ENCODE measurements at regions not wholly inside any gene's neighbourhood (a gene's known extent, or its start where the extent isn't known, plus 50 kb on each side); places are given as distances from the start of the nearest gene placed in this dataset.

DNA sequence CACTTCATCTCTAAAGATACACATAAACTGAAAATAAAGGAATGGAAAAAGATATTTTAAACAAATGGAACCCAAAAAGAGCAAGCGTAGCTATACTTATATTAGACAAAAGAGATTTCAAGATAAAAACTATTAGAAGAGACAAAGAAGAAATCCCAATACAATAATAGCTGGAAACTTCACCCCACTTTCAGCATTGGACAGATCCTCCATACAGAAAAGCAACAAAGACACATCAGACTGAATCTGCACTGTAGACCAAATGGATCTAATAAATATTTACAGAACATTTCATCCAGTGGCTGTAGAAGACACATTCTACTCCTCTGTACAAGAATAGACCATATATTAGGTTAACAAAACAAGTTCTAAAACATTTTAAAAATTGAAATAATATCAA is 117.6 kb upstream of the PDE3A start:
- TF ChIP-seq, protein P1, sequence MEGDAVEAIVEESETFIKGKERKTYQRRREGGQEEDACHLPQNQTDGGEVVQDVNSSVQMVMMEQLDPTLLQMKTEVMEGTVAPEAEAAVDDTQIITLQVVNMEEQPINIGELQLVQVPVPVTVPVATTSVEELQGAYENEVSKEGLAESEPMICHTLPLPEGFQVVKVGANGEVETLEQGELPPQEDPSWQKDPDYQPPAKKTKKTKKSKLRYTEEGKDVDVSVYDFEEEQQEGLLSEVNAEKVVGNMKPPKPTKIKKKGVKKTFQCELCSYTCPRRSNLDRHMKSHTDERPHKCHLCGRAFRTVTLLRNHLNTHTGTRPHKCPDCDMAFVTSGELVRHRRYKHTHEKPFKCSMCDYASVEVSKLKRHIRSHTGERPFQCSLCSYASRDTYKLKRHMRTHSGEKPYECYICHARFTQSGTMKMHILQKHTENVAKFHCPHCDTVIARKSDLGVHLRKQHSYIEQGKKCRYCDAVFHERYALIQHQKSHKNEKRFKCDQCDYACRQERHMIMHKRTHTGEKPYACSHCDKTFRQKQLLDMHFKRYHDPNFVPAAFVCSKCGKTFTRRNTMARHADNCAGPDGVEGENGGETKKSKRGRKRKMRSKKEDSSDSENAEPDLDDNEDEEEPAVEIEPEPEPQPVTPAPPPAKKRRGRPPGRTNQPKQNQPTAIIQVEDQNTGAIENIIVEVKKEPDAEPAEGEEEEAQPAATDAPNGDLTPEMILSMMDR (IDR thresholded peaks at IDR 0.05; ENCODE audit: borderline replicate concordance, control extremely low read depth, extremely low read depth, insufficient read depth, missing control alignments) = no peak
- no peak for DNase-seq (ENCODE audit: low spot score)
- in situ Hi-C loops (cut with MboI; ENCODE audit: low sequenced_read_pairs, unreplicated experiment) = no loop called here

- TF ChIP-seq, protein P1 (IDR thresholded peaks at IDR 0.05; ENCODE audit: borderline replicate concordance, control extremely low read depth, extremely low read depth, insufficient read depth, missing control alignments) = no peak
- in situ Hi-C loops (cut with MboI; ENCODE audit: low sequenced_read_pairs, unreplicated experiment) = no loop called here
- no peak for DNase-seq (ENCODE audit: low spot score)
Observed at GRCh38 chr12:20257311-20257710, 111.0 kb upstream of the PDE3A start.

DNA sequence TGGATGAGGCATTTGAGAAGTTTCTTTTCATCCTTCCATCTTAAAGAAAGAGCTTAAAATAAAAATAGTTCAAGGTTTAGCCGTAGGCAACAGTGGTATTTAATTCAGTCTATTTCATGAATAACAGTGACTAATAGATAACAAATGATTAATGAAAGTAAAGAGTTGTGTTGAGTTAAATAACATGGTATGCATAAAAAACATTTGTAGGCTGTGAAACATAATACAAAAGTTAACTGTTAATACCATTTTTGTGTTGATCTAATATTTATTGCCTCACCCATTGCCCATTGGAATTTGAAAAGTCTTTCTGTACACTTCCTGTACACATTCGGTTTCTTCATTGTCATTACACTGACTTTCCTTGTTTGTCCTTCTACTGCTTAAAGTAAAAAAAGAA is 108.6 kb upstream of the PDE3A start:
- DNase-seq (ENCODE audit: low spot score) = no peak
- TF ChIP-seq, protein P1 (IDR thresholded peaks at IDR 0.05; ENCODE audit: borderline replicate concordance, control extremely low read depth, extremely low read depth, insufficient read depth, missing control alignments) = no peak
- in situ Hi-C loops (cut with MboI; ENCODE audit: low sequenced_read_pairs, unreplicated experiment) = no loop called here

GRCh38 chr12:20260851-20261250 is 107.5 kb upstream of the PDE3A start:
- in situ Hi-C loops (cut with MboI; ENCODE audit: low sequenced_read_pairs, unreplicated experiment) = no loop called here
- DNase-seq (ENCODE audit: low spot score) = no peak
- TF ChIP-seq, protein P1 (IDR thresholded peaks at IDR 0.05; ENCODE audit: borderline replicate concordance, control extremely low read depth, extremely low read depth, insufficient read depth, missing control alignments) = no peak

- no peak for DNase-seq (ENCODE audit: low spot score)
- TF ChIP-seq, protein P1 (IDR thresholded peaks at IDR 0.05; ENCODE audit: borderline replicate concordance, control extremely low read depth, extremely low read depth, insufficient read depth, missing control alignments) = no peak
- in situ Hi-C loops (cut with MboI; ENCODE audit: low sequenced_read_pairs, unreplicated experiment) = no loop called here
Observed at GRCh38 chr12:20262119-20262518, 106.2 kb upstream of the PDE3A start.

GRCh38 chr12:20264026-20264425 is 104.3 kb upstream of the PDE3A start:
- TF ChIP-seq, protein P1 (IDR thresholded peaks at IDR 0.05; ENCODE audit: borderline replicate concordance, control extremely low read depth, extremely low read depth, insufficient read depth, missing control alignments) = no peak
- no peak for DNase-seq (ENCODE audit: low spot score)
- in situ Hi-C loops (cut with MboI; ENCODE audit: low sequenced_read_pairs, unreplicated experiment) = no loop called here

DNA sequence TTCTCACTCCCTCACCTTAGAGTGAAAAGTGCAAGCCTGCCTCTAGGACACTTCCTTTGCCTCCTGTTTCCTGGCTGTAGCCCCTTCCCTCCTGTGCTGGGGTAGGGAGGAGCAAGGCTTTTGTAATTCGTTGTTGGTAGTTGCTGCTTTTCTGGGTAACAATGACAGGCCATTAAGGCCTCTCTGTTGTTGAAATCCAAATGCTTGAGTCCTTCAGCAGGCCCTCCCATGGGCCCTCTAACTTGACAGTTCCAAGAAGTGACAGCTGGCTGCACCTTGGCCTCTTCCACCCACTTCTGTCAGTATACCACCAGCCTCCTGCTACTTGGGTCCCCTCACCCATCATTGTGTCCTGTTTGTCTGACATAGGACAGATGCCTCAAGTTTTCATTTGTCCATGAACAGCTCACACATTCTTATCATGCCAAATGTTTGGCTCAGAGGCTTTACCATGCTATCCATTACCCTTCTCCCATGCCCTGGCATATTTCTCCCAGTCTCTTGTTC is 103.7 kb upstream of the PDE3A start:
- DNase-seq (ENCODE audit: low spot score) = no peak
- TF ChIP-seq, protein P1 (IDR thresholded peaks at IDR 0.05; ENCODE audit: borderline replicate concordance, control extremely low read depth, extremely low read depth, insufficient read depth, missing control alignments) = no peak
- in situ Hi-C loops (cut with MboI; ENCODE audit: low sequenced_read_pairs, unreplicated experiment) = no loop called here
